ENCODE measurements at regions not wholly inside any gene's neighbourhood (a gene's known extent, or its start where the extent isn't known, plus 50 kb on each side); places are given as distances from the start of the nearest gene placed in this dataset.

- H3K14ac ChIP-seq (ENCODE audit: insufficient read depth, low read length), result no peak overlapping the region
- no peak overlapping the region for H3K23ac ChIP-seq (ENCODE audit: insufficient read length, low read depth, low read length)
- H3K4me3 Mint-ChIP-seq, result no peak overlapping the region
- no peak overlapping the region for H3K4me2 ChIP-seq (ENCODE audit: insufficient read depth, insufficient read length, low read length)
- TF ChIP-seq CTCF (conservative IDR thresholded peaks at IDR 0.05), result no peak
- H3K56ac ChIP-seq (ENCODE audit: insufficient read length, low read depth, low read length), result no peak overlapping the region
- H3K9ac ChIP-seq (ENCODE audit: extremely low read depth, insufficient read length, low read length), result no peak overlapping the region
- no peak overlapping the region for H2BK12ac ChIP-seq (ENCODE audit: insufficient read length, low read depth, low read length)
- no peak overlapping the region for H3K4ac ChIP-seq (ENCODE audit: low read depth, low read length)
- no peaks in the 10 kb centered on the region; a peak in 1 of 7 replicates for H3K36me3 Mint-ChIP-seq (ENCODE audit: insufficient read depth in 1 of 3, low read depth in 3 of 3)
- H2AFZ ChIP-seq (ENCODE audit: low read length), result no peak overlapping the region
- H3K9me3 ChIP-seq (ENCODE audit: control insufficient read depth, low read depth, low read length), result no peaks in the 10 kb centered on the region
- no peak overlapping the region for H2AK5ac ChIP-seq (ENCODE audit: insufficient read length, low read length)
- no peak overlapping the region for H3T11ph ChIP-seq (ENCODE audit: low read length)
- no peak overlapping the region for H4K91ac ChIP-seq (ENCODE audit: insufficient read length, low read depth, low read length)
- no peaks in the 10 kb centered on the region for H3K27me3 ChIP-seq (ENCODE audit: insufficient read depth, low read length)
- no CpG with 5 or more reads among the region's 9 CpGs for WGBS (ENCODE audit: extremely low coverage, insufficient read length, low lambda C conversion rate)
- no peaks in the 10 kb centered on the region for H3K9me3 Mint-ChIP-seq
- H4K8ac ChIP-seq (replicated peaks; ENCODE audit: insufficient read length, low read depth, low read length), result no peak overlapping the region
- H3K79me1 ChIP-seq (ENCODE audit: insufficient read depth, low read depth, low read length, poor library complexity, severe bottlenecking), result no peaks in the 10 kb centered on the region
- no peak overlapping the region for H2BK15ac ChIP-seq (ENCODE audit: low read depth, low read length)
- no peaks in the 10 kb centered on the region for H4K20me1 ChIP-seq (ENCODE audit: control insufficient read depth, insufficient read depth, insufficient read length)
- peak; percentile 17 for DNase-seq
- no peak overlapping the region for H2BK120ac ChIP-seq (ENCODE audit: low read depth, low read length, poor library complexity, severe bottlenecking)
- H3K23me2 ChIP-seq (ENCODE audit: insufficient read length, low read depth, low read length, poor library complexity, severe bottlenecking), result no peaks in the 10 kb centered on the region
- H2BK20ac ChIP-seq (ENCODE audit: low read depth, low read length, poor library complexity, severe bottlenecking), result no peak overlapping the region
- no peak overlapping the region for H4K5ac ChIP-seq (ENCODE audit: insufficient read length, low read depth, low read length)
- peaks cover 1% of the 10 kb centered on the region for H3K27me3 Mint-ChIP-seq (ENCODE audit: low read depth)
- no peaks in the 10 kb centered on the region for H3K4me1 Mint-ChIP-seq
- peak overlapping the region in 1 of 3 experiments; percentile 56; a peak in 1 of 7 replicates for H3K27ac Mint-ChIP-seq
- no peak overlapping the region for H2BK5ac ChIP-seq (ENCODE audit: insufficient read length, low read length)
- no peak overlapping the region for H3K27ac ChIP-seq (ENCODE audit: insufficient read length, low read depth, low read length)
- no peak overlapping the region for H3K18ac ChIP-seq (ENCODE audit: insufficient read length, low read depth, low read length)
- no peaks in the 10 kb centered on the region for H3K4me1 ChIP-seq (ENCODE audit: insufficient read depth, low read length)
- no peaks in the 10 kb centered on the region for H3K79me2 ChIP-seq (ENCODE audit: insufficient read depth, low read length)
These were observed 152.2 kb downstream of the SPATA19 start for GRCh38 chr11:133693110-133693509.

Data from H9 (cell line).